ENCODE measurements at regions not wholly inside any gene's neighbourhood (a gene's known extent, or its start where the extent isn't known, plus 50 kb on each side); places are given as distances from the start of the nearest gene placed in this dataset.

DNA sequence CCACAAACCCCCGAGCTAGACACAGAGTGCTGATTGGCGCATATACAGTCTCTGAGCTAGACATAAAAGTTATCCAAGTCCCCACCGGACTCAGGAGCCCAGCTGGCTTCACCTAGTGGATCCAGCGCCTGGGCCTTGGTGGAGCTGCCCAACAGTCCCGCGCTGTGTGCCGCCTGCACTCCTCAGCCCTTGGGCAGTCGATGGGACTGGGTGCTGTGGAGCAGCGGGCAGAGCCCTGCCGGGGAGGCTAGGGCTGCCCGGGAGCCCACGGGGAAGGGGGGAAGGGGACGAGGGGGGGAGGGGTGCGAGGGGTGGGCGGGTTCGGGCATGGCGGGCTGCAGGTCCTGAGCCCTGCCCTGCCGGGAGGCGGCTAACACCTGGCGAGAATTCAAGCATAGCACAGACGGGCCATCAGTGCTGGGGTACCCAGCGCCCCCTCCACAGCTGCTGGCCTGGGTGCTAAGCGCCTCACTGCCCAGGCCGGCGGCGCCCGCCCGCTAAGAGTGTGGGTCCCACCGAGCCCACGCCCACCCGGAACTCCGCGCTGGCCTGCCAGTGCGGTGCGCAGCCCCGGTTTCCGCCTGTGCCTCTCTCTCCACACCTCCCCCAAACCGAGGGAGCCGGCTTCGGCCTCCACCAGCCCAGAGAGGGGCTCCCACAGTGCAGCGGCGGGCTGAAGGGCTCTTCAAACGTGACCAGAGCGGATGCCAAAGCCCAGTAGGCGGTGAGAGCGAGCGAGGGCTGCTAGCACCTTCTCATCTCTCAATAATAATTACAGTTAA, 391.2 kb upstream of the NUDT12 start:
- TF ChIP-seq, protein P1, sequence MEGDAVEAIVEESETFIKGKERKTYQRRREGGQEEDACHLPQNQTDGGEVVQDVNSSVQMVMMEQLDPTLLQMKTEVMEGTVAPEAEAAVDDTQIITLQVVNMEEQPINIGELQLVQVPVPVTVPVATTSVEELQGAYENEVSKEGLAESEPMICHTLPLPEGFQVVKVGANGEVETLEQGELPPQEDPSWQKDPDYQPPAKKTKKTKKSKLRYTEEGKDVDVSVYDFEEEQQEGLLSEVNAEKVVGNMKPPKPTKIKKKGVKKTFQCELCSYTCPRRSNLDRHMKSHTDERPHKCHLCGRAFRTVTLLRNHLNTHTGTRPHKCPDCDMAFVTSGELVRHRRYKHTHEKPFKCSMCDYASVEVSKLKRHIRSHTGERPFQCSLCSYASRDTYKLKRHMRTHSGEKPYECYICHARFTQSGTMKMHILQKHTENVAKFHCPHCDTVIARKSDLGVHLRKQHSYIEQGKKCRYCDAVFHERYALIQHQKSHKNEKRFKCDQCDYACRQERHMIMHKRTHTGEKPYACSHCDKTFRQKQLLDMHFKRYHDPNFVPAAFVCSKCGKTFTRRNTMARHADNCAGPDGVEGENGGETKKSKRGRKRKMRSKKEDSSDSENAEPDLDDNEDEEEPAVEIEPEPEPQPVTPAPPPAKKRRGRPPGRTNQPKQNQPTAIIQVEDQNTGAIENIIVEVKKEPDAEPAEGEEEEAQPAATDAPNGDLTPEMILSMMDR (IDR thresholded peaks at IDR 0.05): no peak
- TF ChIP-seq EP300 (IDR thresholded peaks at IDR 0.05; ENCODE audit: borderline replicate concordance in 1 of 2, low read depth in 1 of 2, low read length in 1 of 2) (no peak), YY1 (IDR thresholded peaks at IDR 0.05; ENCODE audit: low read depth) (no peak), POLR2AphosphoS5 (IDR thresholded peaks at IDR 0.05; ENCODE audit: low read depth, low read length) (no peak), EZH2phosphoT487 (IDR thresholded peaks at IDR 0.05; ENCODE audit: borderline replicate concordance, low read depth) (no peak), RAD21 (IDR thresholded peaks at IDR 0.05; ENCODE audit: low read length) (no peak), ELF1 (IDR thresholded peaks at IDR 0.05) (no peak)
- TF ChIP-seq, protein P2, sequence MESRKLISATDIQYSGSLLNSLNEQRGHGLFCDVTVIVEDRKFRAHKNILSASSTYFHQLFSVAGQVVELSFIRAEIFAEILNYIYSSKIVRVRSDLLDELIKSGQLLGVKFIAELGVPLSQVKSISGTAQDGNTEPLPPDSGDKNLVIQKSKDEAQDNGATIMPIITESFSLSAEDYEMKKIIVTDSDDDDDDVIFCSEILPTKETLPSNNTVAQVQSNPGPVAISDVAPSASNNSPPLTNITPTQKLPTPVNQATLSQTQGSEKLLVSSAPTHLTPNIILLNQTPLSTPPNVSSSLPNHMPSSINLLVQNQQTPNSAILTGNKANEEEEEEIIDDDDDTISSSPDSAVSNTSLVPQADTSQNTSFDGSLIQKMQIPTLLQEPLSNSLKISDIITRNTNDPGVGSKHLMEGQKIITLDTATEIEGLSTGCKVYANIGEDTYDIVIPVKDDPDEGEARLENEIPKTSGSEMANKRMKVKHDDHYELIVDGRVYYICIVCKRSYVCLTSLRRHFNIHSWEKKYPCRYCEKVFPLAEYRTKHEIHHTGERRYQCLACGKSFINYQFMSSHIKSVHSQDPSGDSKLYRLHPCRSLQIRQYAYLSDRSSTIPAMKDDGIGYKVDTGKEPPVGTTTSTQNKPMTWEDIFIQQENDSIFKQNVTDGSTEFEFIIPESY (IDR thresholded peaks at IDR 0.05; ENCODE audit: borderline replicate concordance, low read depth): no peak
- TF ChIP-seq, protein P3, sequence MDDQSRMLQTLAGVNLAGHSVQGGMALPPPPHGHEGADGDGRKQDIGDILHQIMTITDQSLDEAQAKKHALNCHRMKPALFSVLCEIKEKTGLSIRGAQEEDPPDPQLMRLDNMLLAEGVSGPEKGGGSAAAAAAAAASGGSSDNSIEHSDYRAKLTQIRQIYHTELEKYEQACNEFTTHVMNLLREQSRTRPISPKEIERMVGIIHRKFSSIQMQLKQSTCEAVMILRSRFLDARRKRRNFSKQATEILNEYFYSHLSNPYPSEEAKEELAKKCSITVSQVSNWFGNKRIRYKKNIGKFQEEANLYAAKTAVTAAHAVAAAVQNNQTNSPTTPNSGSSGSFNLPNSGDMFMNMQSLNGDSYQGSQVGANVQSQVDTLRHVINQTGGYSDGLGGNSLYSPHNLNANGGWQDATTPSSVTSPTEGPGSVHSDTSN (IDR thresholded peaks at IDR 0.05): no peak
- TF ChIP-seq, protein P4, sequence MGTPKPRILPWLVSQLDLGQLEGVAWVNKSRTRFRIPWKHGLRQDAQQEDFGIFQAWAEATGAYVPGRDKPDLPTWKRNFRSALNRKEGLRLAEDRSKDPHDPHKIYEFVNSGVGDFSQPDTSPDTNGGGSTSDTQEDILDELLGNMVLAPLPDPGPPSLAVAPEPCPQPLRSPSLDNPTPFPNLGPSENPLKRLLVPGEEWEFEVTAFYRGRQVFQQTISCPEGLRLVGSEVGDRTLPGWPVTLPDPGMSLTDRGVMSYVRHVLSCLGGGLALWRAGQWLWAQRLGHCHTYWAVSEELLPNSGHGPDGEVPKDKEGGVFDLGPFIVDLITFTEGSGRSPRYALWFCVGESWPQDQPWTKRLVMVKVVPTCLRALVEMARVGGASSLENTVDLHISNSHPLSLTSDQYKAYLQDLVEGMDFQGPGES (IDR thresholded peaks at IDR 0.05; ENCODE audit: low read depth, low read length): no peak
- TF ChIP-seq, protein P5, sequence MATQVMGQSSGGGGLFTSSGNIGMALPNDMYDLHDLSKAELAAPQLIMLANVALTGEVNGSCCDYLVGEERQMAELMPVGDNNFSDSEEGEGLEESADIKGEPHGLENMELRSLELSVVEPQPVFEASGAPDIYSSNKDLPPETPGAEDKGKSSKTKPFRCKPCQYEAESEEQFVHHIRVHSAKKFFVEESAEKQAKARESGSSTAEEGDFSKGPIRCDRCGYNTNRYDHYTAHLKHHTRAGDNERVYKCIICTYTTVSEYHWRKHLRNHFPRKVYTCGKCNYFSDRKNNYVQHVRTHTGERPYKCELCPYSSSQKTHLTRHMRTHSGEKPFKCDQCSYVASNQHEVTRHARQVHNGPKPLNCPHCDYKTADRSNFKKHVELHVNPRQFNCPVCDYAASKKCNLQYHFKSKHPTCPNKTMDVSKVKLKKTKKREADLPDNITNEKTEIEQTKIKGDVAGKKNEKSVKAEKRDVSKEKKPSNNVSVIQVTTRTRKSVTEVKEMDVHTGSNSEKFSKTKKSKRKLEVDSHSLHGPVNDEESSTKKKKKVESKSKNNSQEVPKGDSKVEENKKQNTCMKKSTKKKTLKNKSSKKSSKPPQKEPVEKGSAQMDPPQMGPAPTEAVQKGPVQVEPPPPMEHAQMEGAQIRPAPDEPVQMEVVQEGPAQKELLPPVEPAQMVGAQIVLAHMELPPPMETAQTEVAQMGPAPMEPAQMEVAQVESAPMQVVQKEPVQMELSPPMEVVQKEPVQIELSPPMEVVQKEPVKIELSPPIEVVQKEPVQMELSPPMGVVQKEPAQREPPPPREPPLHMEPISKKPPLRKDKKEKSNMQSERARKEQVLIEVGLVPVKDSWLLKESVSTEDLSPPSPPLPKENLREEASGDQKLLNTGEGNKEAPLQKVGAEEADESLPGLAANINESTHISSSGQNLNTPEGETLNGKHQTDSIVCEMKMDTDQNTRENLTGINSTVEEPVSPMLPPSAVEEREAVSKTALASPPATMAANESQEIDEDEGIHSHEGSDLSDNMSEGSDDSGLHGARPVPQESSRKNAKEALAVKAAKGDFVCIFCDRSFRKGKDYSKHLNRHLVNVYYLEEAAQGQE (IDR thresholded peaks at IDR 0.05; ENCODE audit: low read depth, low read length): no peak
